ENCODE measurements at regions not wholly inside any gene's neighbourhood (a gene's known extent, or its start where the extent isn't known, plus 50 kb on each side); places are given as distances from the start of the nearest gene placed in this dataset.
"Not testable (repeated sequence)": the region's sequence is repeated elsewhere in the genome, so short reads cannot be mapped to it uniquely, and the experiment has no call there.

DNA sequence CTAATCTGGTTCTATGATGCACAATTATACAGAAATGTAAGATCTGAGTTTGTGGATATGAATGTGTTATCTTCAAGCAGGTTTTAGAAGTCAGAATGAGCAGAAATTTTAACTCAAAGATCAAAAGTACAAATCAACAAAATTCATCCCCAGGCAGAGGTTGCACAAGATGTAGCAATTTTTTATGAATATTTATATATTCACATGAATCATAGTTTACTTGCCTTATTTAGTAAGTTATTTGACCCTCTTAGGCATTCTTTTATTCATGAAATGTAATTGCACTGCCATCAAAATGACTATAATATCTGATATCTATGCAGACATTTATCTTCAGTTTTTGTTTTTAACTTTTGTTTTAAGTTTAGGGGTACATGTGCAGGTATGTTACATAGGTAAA lies 103.1 kb upstream of the DAZL start:
- no peak for FAIRE-seq

DNA sequence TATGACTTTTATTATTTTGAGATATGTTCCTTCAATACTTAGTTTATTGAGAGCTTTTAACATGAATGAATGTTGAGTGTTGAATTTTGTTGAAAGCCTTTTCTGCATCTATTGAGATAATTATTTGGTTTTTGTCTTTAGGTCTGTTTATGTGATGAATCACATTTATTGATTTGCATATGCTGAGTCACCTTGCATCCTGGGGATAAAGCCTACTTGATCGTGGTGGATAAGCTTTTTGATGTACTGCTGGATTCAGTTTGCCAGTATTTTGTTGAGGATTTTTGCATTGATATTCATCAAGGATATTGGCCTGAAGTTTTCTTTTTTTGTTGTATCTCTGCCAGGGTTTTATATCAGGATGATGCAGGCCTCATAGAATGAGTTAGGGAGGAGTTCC lies 106.5 kb upstream of the DAZL start:
- not testable (repeated sequence) for FAIRE-seq

DNA sequence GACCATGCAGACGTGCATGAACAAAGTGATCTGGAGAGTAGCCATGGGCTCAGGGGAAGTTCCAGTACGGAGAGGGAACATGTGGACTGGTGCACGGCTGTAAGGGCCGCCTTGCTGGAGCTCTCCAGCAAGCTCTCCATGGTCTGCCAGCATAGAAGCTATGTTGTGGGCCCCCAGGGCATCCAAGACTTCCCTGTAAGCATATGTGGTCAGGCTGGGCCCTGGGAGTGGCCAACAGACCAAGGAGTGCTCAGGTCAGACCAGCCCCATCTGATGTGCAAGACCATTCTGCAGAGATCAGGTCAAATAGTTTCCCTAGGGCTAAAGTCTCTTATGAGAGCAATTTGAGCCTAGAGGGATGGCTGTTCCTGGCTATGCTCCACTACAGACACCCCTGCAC lies 110.1 kb upstream of the DAZL start:
- no peak for FAIRE-seq

DNA sequence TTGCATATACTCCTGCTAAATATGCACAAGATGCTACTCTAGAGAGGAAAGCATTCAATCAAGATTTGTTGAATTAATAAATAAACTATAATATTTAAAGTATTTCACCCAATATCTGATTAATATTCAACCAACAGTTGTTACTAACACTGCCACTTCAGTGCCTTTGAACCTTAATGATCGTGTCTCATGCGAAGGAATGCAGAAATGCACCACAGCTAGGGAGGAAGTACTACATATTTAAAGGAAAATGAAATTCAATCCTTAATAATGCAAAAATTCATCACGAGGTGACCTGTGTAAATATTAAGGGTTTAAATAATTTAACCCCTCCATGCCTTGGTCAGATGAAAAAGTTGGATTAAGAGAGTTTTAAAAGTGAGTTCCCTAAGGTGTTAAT lies 114.2 kb upstream of the DAZL start:
- FAIRE-seq = no peak

DNA sequence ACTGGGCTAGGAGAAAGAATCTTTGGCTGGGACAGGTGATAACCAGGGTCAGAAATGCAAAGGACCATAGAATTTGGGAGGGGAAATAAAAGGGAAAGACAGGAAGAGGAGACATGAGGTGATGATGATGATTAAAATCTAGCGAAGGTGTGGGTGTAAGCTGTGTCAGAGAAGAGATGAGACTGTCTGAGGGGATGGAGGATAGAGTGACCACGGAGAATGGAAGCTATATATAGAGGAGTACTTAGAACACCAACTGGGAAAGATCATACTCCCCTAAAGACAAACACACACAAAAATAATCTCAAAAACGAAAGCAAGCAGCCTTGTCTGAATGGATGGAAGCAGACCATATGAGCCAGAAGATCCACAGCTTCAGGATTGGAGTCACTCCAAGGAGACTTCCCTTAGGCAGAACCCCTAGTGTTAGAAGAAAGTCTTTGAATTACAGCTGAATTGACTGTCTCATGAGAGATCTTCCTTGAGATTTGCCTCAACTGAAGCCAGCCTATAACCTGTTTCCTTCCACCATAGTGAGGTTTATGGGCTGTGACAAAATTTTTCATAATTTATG lies 115.2 kb upstream of the DAZL start:
- FAIRE-seq = no peak

DNA sequence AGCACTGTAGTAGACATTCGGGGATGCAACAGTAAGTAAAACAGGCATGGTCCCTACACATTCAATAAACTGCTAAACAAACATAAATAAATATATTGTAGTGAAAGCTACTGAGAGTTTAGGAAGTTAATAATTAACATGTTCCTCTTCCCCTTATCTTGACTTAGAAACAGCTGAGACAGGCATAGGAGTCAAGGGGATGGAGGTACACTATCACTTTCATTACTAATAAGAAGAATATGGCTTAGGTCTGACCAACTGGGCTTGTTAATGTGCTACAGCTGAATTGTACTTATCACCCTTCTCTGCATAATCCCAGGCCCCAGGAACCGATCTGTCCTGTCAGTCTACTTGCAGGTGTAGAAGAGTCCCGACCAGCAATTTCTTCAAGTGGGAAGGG lies 116.3 kb upstream of the DAZL start:
- FAIRE-seq = no peak

DNA sequence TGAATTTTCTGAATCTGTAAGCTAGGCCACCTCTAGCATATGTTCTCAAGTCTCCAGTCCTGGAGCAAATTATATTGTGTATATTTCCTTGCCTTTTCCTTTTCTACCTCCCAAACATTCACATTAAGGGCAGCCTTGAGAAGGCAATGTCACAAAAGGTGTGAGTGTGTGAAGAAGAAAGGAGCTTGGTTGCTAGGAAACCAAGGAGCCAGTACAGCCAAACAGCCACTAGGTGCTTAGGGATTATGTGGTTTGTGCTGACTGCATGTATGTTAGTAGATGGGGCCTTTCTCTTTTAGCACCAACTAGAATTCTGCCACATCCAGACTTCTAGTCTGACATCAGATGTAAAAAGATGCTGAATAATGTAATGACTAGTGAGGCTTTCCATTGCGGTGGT lies 118.8 kb upstream of the DAZL start:
- FAIRE-seq = no peak

DNA sequence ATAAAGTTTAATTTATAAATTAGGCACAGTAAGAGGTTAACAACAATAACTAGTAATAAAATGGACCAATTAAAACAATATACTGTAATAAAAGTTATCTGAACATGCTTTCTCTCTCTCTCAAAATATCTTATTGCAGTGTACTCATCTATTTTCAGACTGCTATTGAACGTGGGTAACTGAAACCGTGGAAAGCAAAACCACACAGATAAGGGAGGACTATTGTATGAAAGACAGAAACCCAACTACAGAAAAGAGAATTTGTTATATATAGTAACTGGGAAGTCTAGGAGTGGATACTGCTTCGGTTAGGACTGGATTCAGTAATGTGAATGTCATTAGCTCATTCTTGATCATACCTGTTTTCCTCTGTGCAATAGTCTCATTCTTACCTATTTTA lies 119.3 kb upstream of the DAZL start:
- no peak for FAIRE-seq

DNA sequence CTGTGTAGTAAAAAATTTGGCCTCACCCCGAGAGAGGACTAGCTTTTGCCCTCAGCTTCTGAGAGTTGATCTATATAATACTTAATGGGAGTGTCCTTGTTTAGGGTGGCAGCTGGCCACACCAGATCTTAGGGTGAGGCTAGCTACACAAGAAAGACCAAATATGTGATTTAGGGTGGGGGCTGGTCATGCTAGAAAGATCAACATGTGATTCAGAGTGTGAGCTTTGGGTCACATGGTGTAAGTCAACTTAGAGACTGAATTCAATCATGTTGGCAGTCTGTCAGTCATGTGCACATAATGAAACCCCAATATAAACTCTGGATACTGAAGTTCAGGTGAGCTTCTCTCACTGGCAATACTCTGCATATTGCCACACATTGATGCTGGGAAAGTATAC lies 120.7 kb upstream of the DAZL start:
- FAIRE-seq = no peak

DNA sequence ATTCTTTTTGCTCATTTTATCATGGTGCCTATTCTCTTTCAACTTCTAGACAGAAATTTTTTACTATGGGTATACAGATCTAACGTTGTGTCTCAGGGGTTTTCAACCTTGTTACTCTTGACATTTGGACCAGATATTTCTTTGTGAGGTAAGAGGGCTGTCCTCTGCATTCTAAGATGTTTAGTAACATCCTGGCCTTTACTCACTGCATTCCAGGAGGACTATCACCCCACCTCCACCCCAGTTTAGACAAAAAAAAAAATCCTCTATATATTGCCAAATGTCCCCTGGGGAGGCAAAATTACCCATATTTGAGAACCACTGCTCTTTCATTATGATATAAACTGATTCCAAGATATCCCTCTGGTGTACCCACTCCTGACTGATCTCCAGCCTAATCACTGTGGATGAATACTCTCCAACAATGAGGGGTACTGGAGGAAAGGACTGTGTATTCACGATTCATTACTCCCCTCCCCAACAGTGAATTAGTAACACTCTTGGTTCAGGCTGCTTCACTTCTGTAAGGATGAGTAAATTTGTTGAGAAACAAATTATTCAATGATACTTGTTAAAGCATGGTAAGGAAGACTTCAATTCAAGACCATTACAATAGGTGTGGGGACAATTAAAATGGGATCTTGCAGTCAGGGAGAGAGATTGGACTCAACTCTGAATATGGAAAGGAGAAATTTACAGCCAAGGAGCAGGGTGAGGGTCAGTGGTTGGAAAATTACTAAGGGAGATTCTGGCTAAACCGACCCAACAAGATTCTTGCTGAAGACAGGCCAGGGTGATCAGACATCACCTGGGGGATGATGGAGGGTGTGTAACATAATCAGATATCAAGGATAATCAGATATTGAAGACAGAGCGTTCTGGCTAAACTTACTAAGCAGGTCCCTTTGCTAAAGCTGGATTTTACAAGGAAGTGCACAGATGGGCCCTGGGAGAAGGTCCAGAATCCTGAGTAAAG lies 123.8 kb upstream of the DAZL start:
- no peak for FAIRE-seq

DNA sequence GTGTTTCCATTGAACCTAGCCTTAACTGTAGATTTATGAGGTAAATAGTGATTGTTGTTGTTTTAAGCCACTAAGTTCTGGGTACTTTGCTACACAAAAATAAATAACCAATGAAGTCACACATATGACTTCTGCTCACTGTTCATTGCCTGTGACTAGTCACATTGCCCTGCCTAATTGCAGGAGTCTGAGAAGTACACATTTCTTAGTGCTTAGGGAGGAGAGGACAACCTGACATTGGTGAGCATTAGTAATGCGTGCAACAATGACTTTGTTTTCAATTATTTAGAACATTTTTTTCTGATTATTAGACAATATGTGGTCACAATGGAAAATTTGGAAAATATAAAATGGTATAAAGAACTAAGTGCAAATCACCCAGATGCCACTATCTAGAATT lies 133.2 kb upstream of the DAZL start:
- FAIRE-seq = no peak

DNA sequence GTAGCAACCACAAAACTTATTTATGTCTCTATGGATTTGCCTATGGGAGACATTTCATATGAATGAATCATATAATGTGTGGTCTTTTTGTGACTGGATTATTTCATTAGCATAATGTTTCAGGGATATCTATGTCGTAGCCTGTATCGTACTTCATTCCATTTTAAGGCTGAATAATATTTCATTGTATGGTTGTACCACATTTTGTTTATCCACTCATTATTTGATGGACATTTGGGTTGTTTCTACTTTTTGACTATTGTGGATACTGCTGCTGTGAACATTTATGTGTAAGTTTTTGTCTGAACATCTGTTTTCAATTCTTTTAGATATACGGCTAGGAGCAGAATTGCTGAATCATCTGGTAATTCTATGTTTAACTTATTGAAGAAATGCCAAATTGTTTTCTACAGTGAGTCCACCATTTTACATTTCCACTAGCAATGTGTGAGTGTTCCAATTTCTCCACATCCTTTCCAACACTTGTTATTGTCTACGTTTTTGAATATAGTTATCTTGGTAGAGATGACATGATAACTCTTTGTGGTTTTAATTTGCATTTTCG lies 134.4 kb upstream of the DAZL start:
- no peak for FAIRE-seq

DNA sequence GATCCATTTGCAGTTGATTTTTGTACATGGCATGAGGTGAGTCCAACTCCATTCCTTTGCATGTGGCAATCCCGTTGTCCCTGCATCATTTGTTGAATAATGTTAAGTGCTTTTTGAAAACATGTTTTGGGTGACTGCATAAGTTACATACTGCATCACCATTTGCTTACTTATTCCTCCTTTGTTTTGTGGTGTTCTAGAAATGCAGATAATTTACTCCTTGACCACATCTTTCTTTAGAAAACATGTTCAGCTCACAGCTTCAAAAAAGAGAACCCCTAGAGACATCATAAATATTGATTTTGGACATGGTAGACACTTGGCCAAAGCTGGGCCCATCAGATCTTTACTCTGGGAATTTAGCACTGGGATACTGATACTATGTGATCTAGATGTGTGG lies 135.3 kb upstream of the DAZL start:
- no peak for FAIRE-seq

DNA sequence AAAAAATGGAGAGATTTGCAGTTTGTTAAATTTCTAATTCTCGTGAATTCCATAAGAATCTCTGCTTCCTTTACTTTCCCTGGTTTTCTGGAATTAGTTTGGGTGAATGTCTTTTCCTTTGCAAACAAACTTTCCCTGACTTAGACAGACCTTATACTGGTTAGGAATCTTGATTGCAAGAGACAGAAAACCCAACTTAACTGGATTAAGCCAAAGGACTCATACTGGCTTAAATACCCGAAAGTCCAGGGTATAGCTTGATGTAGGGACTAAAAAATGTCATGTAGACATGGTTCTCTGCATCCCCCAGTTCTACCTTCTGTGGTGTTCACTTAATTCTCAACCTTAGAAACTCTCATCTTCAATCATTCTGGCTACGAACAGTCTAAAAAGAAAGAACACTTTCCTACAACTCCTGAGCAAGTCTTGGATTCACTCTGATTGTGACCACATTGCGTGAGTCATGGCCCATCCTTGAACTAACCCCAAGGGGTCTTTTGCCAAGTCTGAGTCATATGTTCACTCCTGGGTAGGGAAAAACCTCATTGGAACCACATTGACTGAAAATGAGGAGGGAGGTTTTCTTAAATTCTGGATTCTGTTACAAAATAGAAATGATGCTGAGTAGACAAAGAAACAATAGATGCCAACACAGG lies 136.0 kb upstream of the DAZL start:
- FAIRE-seq = no peak

DNA sequence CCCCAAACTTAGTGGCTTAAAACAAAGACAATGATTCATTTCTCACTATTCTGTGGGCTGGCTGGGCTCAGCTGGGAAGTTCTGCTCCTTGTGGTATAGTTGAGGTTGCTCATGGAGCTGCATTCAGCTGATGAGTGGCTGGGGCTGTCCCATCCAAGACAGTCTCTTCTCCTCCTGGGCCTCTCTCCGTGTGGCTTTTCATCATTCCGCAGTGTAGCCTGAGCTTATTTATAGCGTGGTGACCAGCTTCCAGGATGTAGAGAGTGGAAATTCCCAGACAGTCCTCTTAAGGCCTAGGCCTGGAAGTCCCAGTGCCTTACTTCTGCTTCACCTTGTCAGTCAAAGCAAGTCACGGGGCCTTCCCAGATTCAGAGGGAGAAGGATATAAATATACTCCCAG lies 136.7 kb upstream of the DAZL start:
- FAIRE-seq = no peak

DNA sequence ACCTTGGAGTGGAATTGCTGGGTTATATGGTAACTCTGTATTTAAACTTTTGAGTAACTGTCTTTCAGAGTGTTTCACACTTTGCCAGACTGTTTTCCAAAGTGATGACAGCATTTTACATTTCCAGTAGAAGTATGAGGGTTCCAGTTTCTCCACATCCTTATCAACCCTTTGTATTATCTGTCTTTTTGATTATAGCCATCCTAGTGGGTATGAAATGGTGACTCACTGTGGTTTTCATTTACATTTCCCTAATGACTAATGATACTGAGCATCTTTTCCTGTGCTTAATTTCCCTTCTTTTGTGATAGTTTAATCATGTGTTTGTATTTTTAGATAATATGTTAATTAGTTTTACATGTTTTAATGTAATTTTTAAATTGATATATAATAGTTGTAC lies 138.1 kb upstream of the DAZL start:
- no peak for FAIRE-seq

DNA sequence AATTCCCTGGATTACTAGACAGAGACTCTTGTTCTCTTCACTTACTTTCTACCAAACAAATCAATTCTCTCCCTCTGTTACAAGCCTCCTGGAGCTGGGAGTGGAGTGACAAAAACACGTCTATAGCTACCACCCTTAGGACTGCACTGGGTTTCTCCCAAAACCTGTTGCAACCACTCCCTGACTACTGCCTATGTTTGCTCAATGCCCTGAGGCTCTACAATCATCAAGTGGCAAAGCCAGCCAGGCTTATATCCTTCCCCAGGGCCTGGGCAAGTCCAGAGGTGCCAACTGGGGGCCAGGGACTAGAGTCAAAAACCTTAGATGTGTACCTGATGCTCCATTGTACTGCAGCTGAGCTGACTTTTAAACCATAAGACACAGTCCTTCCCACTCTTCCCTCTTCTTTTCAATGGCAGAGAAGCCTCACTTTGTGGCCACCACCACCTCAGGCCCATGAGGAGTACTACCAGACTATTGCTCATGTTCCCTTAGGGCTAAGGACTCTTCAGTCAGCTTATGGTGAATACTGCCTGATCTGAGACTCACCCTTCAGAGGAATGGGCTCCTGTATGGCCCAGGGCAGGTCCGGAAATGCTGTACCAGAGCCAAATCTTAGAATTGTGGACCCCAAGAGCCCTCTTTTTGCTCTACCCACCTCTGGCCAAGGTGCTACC lies 125.4 kb upstream of the PLCL2 start:
- FAIRE-seq = no peak

DNA sequence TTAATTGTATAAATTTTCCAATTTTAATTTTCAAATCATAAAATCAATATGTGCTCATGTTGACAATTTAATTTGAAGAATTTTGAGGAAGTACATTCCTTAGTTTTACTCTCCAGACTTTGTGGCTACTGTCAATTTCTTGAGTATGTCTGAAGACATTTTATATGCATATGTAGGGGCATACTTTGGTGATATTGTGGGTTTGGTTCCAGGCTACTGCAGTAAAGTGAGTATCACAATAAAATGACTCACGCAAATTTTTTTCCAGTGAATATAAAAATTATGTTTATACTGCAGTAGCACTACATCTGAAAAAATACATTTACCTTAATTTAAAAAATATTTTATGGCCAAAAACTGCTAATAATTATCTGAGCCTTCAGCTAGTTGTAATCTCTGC lies 123.2 kb upstream of the PLCL2 start:
- no peak for FAIRE-seq

DNA sequence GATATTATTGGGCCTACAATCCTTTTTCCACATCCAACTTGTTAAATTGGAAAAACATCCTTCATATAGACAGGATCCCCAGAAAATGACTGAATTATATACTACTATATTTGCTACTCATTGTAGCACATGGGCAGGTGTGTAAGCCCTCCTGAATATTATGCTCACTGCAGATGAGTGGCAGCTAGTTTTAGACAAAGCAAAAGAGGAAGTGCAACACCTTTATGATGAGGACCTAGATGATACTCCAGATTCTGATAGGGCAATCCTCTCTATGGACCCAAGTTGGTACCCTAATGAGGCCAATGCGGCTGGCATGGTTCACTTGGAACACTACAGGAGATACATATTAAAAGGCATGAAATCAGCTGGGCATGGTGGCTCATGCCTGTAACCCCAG lies 119.1 kb upstream of the PLCL2 start:
- FAIRE-seq = no peak

DNA sequence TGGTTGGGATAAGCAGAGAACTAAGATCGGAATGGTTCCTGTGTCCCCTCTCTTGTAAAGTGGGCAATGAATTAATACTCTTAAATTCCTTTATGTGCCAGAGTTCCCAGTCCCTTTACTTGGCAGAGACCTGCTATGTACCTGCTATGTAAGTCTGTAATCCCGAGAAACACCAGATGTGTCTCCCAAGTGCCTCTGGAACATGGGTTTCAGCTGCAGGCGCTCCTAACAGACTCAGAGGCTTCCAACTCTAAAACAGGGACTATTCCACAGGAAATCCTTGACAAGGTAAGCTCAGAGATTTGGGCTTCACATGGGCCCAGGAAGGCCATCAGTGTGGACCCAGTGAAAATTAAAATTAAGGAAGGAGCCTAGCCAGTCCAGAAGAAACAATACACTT lies 117.7 kb upstream of the PLCL2 start:
- FAIRE-seq = no peak

DNA sequence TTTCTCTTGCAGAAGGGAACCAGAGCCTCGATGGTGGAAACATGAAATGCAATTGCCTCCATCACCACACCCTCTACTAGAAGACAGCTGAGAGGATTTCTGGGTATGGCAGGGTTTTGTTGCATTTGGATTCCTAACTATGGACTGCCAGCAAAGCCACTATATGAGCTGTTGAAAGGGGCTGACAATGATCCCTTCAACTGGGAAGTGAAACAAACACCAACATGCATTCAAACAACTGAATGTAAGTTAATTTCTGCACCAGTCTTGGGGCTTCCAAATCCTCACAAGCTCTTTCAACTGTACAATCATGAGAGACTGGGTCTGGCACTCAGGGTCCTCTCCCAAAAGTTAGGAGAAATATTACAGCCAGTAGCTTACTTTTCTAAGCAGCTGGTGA lies 116.7 kb upstream of the PLCL2 start:
- FAIRE-seq = no peak

DNA sequence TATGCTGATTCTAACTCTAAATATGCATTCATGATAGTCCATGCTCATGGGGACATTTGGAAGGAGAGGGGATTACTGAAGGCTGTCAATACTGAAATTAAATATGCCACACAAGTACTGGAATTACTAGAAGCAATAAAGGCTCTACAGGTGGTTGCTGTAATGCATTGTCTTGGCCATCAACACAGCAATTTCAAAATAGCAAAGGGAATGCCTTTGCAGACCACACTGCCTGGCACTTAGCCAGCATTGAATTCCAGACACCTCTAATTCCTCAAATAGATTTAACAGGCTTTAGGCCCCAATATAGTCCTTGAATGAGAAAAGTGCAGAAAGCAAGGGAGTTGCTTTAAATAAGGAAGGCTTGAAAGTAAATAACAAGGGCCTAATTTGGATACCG lies 115.8 kb upstream of the PLCL2 start:
- FAIRE-seq = no peak

DNA sequence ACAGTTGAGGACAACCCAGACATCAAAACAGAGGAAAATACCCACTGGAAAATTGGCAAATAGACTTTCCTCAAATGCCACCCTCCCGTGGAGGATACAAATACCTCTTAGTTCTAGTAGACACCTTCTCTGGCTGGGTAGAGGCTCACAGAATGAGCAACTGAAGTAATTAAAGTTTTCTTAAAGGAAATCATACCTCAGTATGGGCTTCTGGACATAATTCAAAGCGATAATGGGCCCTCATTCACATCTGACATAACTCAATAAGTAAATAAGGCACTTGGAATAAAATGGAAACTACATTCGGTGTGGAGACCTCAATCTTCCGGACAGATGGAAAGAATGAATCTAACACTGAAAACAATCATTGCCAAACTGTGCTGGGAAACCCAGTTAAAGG lies 115.2 kb upstream of the PLCL2 start:
- no peak for FAIRE-seq
